ENCODE measurements at regions not wholly inside any gene's neighbourhood (a gene's known extent, or its start where the extent isn't known, plus 50 kb on each side); places are given as distances from the start of the nearest gene placed in this dataset.

DNA sequence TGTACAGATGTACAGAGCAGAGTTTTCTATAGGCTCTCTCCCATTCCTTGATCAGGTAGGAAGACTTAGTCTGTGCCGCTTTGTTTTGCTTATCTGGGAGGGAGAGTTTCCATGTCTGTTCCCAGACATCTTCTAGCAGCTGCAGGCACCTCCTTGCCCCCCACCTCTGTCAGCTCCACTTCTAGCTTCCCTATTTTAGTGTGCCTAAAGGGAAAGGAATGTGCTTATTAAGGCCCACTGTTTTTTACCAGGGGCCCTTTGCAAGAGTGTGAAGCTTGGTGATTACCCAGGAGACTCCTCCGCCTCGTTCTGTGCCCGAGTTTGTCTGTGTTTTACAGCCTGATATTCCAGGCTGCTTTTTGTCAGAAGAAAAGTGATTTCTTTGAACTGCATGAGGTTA lies 1984.4 kb downstream of the OLFM4 start:
- TF ChIP-seq KAT7 (CRISPR knock-in tag; IDR thresholded peaks at IDR 0.05; ENCODE audit: borderline replicate concordance) (no peak), NR1H2 (CRISPR knock-in tag; IDR thresholded peaks at IDR 0.05) (no peak), CREB1 (CRISPR knock-in tag; IDR thresholded peaks at IDR 0.05) (no peak), TEAD1 (CRISPR knock-in tag; IDR thresholded peaks at IDR 0.05) (no peak), MYBL2 (CRISPR knock-in tag; IDR thresholded peaks at IDR 0.05) (no peak), TCF7 (CRISPR knock-in tag; IDR thresholded peaks at IDR 0.05; ENCODE audit: low read depth) (no peak), MXD4 (CRISPR knock-in tag; IDR thresholded peaks at IDR 0.05; ENCODE audit: borderline replicate concordance) (no peak), FOXK1 (CRISPR knock-in tag; IDR thresholded peaks at IDR 0.05) (no peak), NR2C2 (CRISPR knock-in tag; IDR thresholded peaks at IDR 0.05) (no peak)
- TF ChIP-seq, protein P1, sequence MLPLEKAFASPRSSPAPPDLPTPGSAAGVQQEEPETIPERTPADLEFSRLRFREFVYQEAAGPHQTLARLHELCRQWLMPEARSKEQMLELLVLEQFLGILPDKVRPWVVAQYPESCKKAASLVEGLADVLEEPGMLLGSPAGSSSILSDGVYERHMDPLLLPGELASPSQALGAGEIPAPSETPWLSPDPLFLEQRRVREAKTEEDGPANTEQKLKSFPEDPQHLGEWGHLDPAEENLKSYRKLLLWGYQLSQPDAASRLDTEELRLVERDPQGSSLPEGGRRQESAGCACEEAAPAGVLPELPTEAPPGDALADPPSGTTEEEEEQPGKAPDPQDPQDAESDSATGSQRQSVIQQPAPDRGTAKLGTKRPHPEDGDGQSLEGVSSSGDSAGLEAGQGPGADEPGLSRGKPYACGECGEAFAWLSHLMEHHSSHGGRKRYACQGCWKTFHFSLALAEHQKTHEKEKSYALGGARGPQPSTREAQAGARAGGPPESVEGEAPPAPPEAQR (CRISPR knock-in tag; IDR thresholded peaks at IDR 0.05), result no peak
- TF ChIP-seq, protein P2, sequence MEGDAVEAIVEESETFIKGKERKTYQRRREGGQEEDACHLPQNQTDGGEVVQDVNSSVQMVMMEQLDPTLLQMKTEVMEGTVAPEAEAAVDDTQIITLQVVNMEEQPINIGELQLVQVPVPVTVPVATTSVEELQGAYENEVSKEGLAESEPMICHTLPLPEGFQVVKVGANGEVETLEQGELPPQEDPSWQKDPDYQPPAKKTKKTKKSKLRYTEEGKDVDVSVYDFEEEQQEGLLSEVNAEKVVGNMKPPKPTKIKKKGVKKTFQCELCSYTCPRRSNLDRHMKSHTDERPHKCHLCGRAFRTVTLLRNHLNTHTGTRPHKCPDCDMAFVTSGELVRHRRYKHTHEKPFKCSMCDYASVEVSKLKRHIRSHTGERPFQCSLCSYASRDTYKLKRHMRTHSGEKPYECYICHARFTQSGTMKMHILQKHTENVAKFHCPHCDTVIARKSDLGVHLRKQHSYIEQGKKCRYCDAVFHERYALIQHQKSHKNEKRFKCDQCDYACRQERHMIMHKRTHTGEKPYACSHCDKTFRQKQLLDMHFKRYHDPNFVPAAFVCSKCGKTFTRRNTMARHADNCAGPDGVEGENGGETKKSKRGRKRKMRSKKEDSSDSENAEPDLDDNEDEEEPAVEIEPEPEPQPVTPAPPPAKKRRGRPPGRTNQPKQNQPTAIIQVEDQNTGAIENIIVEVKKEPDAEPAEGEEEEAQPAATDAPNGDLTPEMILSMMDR (IDR thresholded peaks at IDR 0.05), result no peak
